GM12878 (cell line): ENCODE measurements at regions not wholly inside any gene's neighbourhood (a gene's known extent, or its start where the extent isn't known, plus 50 kb on each side); places are given as distances from the start of the nearest gene placed in this dataset.

Source experiments
- ATAC-seq: fragments of 200-7000 bp; cut with Tn5 transposase; 3 replicates; pipeline ENCODE4 v1.9.1; 2020; ENCODE audit warnings: mild to moderate bottlenecking, moderate library complexity
- BruUV-seq: library from RNA; stranded (reverse); fragments of 400-500 nt; replicated peaks from 2 replicates; lab custom pipeline; 2021; lab: Mats Ljungman, UMichigan
- CTCF ChIA-PET: fragments of 300-600 bp; sonication (Branson Sonifier 250); formaldehyde crosslinking; extraction: SDS; loops from one replicate; lab custom pipeline; 2021; ENCODE audit warnings: inconsistent platforms; lab: Yijun Ruan, JAX
- POLR2A ChIA-PET: fragments of 350-600 bp; formaldehyde crosslinking; extraction: SDS; loops from one replicate; lab custom pipeline; 2021; ENCODE audit warnings: inconsistent platforms; lab: Charles Lee
- RAD21 ChIA-PET: fragments of 300-600 bp; sonication (Branson Sonifier 250); formaldehyde crosslinking; loops from one replicate; lab custom pipeline; 2023; ENCODE audit warnings: antibody characterized with exemption; ENCODE audit not compliant: unreplicated experiment; lab: Charles Lee
- SMC1A ChIA-PET: fragments of 300-600 bp; sonication (Branson Sonifier 250); formaldehyde crosslinking; loops from one replicate; lab custom pipeline; 2023; ENCODE audit not compliant: unreplicated experiment, uncharacterized antibody; lab: Charles Lee
- DNase-seq: peaks from one replicate; pipeline ENCODE4 v3.0.0-alpha.2; 2011; ENCODE audit warnings: low read depth, low spot score
- FAIRE-seq: peaks from 3 replicates; lab custom pipeline; 2011; peaks lifted over from hg19 to GRCh38; lab: Jason Lieb, UNC
- H2AFZ ChIP-seq: 2 replicates; pipeline ENCODE4 v1.6.0; 2011; ENCODE audit warnings: low read depth, low read length, control low read depth; ENCODE audit not compliant: control insufficient read depth
- H3K27ac ChIP-seq: 2 replicates; pipeline ENCODE4 v1.5.1; 2011; ENCODE audit warnings: control low read depth; ENCODE audit not compliant: control insufficient read depth, insufficient read depth
- H3K27me3 ChIP-seq, 2 experiments: replicated peaks in 1 of 2; 2 replicates each; pipeline versions ENCODE4 v1.6.0 to v1.6.1; 2011; ENCODE audit warnings: low read length in 1 of 2; ENCODE audit not compliant: control insufficient read depth in 2 of 2, insufficient read depth in 2 of 2
- H3K36me3 ChIP-seq, 2 experiments: 2 replicates each; pipeline ENCODE4 v1.5.1; 2011; ENCODE audit warnings: low read length in 1 of 2; ENCODE audit not compliant: control insufficient read depth in 2 of 2, insufficient read depth in 2 of 2
- H3K4me1 ChIP-seq: 2 replicates; pipeline ENCODE4 v1.6.1; 2011; ENCODE audit warnings: mild to moderate bottlenecking, low read length, moderate library complexity, mixed read lengths; ENCODE audit not compliant: control insufficient read depth, insufficient read depth
- H3K4me2 ChIP-seq: 2 replicates; pipeline ENCODE4 v1.6.0; 2011; ENCODE audit warnings: control low read depth; ENCODE audit not compliant: control insufficient read depth, insufficient read depth
- H3K4me3 ChIP-seq: fragments of 200-600 bp; sonication (generic); 2 replicates; pipeline ENCODE4 v1.5.1; 2016
- H3K79me2 ChIP-seq: 2 replicates; pipeline ENCODE4 v1.6.0; 2011; ENCODE audit warnings: low read length; ENCODE audit not compliant: control insufficient read depth, insufficient read depth
- H3K9ac ChIP-seq: 2 replicates; pipeline ENCODE4 v1.8.0; 2011; ENCODE audit warnings: low read length, control low read depth, mixed read lengths; ENCODE audit not compliant: control insufficient read depth, insufficient read depth
- H3K9me3 ChIP-seq: replicated peaks from 3 replicates; pipeline ENCODE4 v1.5.1; 2011; ENCODE audit warnings: mild to moderate bottlenecking, low read length; ENCODE audit not compliant: control insufficient read depth, insufficient read depth
- H4K20me1 ChIP-seq: 2 replicates; pipeline ENCODE4 v1.6.0; 2011; ENCODE audit not compliant: control insufficient read depth, insufficient read depth
- ATF2 ChIP-seq: IDR thresholded peaks from 2 replicates; pipeline ENCODE4 v1.6.1; 2012; ENCODE audit warnings: low read length, inconsistent platforms
- BCL11A ChIP-seq: IDR thresholded peaks from 2 replicates; pipeline ENCODE4 v1.6.1; 2011; ENCODE audit warnings: low read depth, low read length
- BMI1 ChIP-seq: fragments of 450-650 bp; IDR thresholded peaks from 2 replicates; pipeline ENCODE4 v1.6.1; 2016; ENCODE audit warnings: mild to moderate bottlenecking, moderate library complexity, borderline replicate concordance
- CREM ChIP-seq: IDR thresholded peaks from 2 replicates; pipeline ENCODE4 v1.6.1; 2014; ENCODE audit warnings: antibody characterized with exemption, low read depth
- E2F4 ChIP-seq: IDR thresholded peaks from 2 replicates; pipeline ENCODE4 v1.6.1; 2012; ENCODE audit warnings: low read depth, low read length, improper control_type of control experiment
- FOXM1 ChIP-seq: IDR thresholded peaks from 2 replicates; pipeline ENCODE4 v1.6.1; 2012; ENCODE audit warnings: low read depth, mild to moderate bottlenecking, inconsistent platforms, low read length, moderate library complexity
- JUNB ChIP-seq: IDR thresholded peaks from 2 replicates; pipeline ENCODE4 v1.6.1; 2016; ENCODE audit warnings: antibody characterized with exemption, mild to moderate bottlenecking
- MEF2A ChIP-seq: IDR thresholded peaks from 2 replicates; pipeline ENCODE4 v1.6.1; 2011; ENCODE audit warnings: low read depth, mild to moderate bottlenecking, low read length, moderate library complexity; ENCODE audit not compliant: insufficient read depth
- NFIC ChIP-seq: IDR thresholded peaks from 2 replicates; pipeline ENCODE4 v1.6.1; 2012; ENCODE audit warnings: low read depth, mild to moderate bottlenecking, inconsistent platforms, low read length, moderate library complexity
- PKNOX1 ChIP-seq: fragments of 450-650 bp; IDR thresholded peaks from 2 replicates; pipeline ENCODE4 v1.6.1; 2016; ENCODE audit warnings: mild to moderate bottlenecking
- RUNX3 ChIP-seq: IDR thresholded peaks from 2 replicates; pipeline ENCODE4 v1.6.1; 2012; ENCODE audit warnings: low read length, inconsistent platforms
- SPI1 ChIP-seq: IDR thresholded peaks from 2 replicates; pipeline ENCODE4 v1.6.1; 2011; ENCODE audit warnings: low read depth, mild to moderate bottlenecking, low read length, moderate library complexity, borderline replicate concordance; ENCODE audit not compliant: insufficient read depth
- STAT1 ChIP-seq: fragments of 450-650 bp; conservative IDR thresholded peaks from 2 replicates; pipeline ENCODE4 v1.6.1; 2014; ENCODE audit warnings: antibody characterized with exemption, mild to moderate bottlenecking
- in situ Hi-C: fragments of 300-500 bp; cut with MboI; formaldehyde crosslinking; loops from 9 replicates; pipeline ENCODE4 v1.14.3; 2018; ENCODE audit warnings: mixed read lengths
- intact Hi-C: fragments of 100-400 bp; cut with micrococcal nuclease; formaldehyde crosslinking; loops from one replicate; pipeline ENCODE4 v1.14.2; 2022; ENCODE audit not compliant: unreplicated experiment

GRCh38 chr6:144722925-144723324 lies 437.8 kb downstream of the UTRN start:
- ChIA-PET POLR2A (no interaction called here), RAD21 (interaction anchor here (0.6 to 1.0 kb wide), 2 partner anchors 11 to 140 kb away, joined by 3 read pairs; no protein-coding TSS in a partner anchor), CTCF (interaction anchor here (1.2 to 1.8 kb wide), 3 partner anchors 11 to 19 kb away, joined by 3 to 5 read pairs (median 3); no protein-coding TSS in a partner anchor)
- FAIRE-seq (peak; percentile 56), DNase-seq (no peak), ATAC-seq (peak; percentile 58)
- Histone ChIP-seq H3K4me1 (peaks cover 7% of the 10 kb centered on the region; the same call in 1 of the 2 replicates), H3K27ac (no peak overlapping the region), H2AFZ (no peak overlapping the region), H3K4me2 (no peak overlapping the region)
- peak; percentile 72 for TF ChIP-seq JUNB
- TF ChIP-seq NFIC: peak; percentile 73; the same call in 1 of the 2 replicates
- 0 out of 2 replicates have a peak, but pooled peaks have one; percentile 12 for TF ChIP-seq BCL11A
- TF ChIP-seq ATF2: peak; percentile 34; the same call in 1 of the 2 replicates
- no peak for TF ChIP-seq BMI1
- peak; percentile 62; the same call in 1 of the 2 replicates for TF ChIP-seq SPI1
- TF ChIP-seq MEF2A: peak; percentile 77
- no peak for TF ChIP-seq STAT1
- TF ChIP-seq E2F4: no peak
- peak; percentile 68; the same call in 1 of the 2 replicates for TF ChIP-seq FOXM1
- TF ChIP-seq PKNOX1: peak; percentile 27; the same call in 1 of the 2 replicates
- TF ChIP-seq CREM: peak; percentile 44; the same call in 1 of the 2 replicates
- peak; percentile 40; the same call in 1 of the 2 replicates for TF ChIP-seq RUNX3
- TF ChIP-seq, all 136 proteins: peak for 10
- Histone ChIP-seq H3K36me3 (no peaks in the 10 kb centered on the region), H3K9me3 (no peaks in the 10 kb centered on the region), H3K27me3 (no peaks in the 10 kb centered on the region), H4K20me1 (no peaks in the 10 kb centered on the region), H3K9ac (no peak overlapping the region), H3K79me2 (no peaks in the 10 kb centered on the region), H3K4me3 (no peak overlapping the region)
- in situ Hi-C loops (no loop called here), intact Hi-C loops (loop anchor here (10.0 kb wide), 1 partner anchor 138 kb away; no protein-coding TSS in a partner anchor)
- no TSS peak for BruUV-seq
- SMC1A ChIA-PET: interaction anchor here (0.6 to 1.9 kb wide), 5 partner anchors 13 to 109 kb away, joined by 3 to 5 read pairs (median 4); no protein-coding TSS in a partner anchor
